AG04450 (cell line): ENCODE measurements at regions not wholly inside any gene's neighbourhood (a gene's known extent, or its start where the extent isn't known, plus 50 kb on each side); places are given as distances from the start of the nearest gene placed in this dataset.

ENCODE experiments used
- CTCF ChIA-PET: fragments of 300-600, 350-600 bp; formaldehyde crosslinking; extraction: SDS; loops from one replicate; lab custom pipeline; 2022; ENCODE audit warnings: antibody characterized with exemption, inconsistent platforms; lab: Charles Lee
- POLR2A ChIA-PET: fragments of 350-600 bp; formaldehyde crosslinking; extraction: SDS; loops from one replicate; lab custom pipeline; 2021; ENCODE audit warnings: antibody characterized with exemption, inconsistent platforms; lab: Yijun Ruan, JAX
- DNase-seq: peaks from one replicate; pipeline ENCODE4 v3.0.0-alpha.2; 2011; ENCODE audit warnings: low read depth, low spot score
- H3K27ac ChIP-seq: one replicate; pipeline ENCODE4 v1.5.1; 2012; ENCODE audit warnings: low read depth, low read length, control low read depth
- H3K27me3 ChIP-seq: one replicate; pipeline ENCODE4 v1.6.0; 2012; ENCODE audit warnings: low read length; ENCODE audit not compliant: control insufficient read depth, insufficient read depth
- H3K4me3 ChIP-seq: 2 replicates; pipeline ENCODE4 v1.5.1; 2011; ENCODE audit warnings: mild to moderate bottlenecking, low read depth, low read length, control low read depth
- H3K9me3 ChIP-seq: 2 replicates; pipeline ENCODE4 v1.5.1; 2012; ENCODE audit warnings: low read length; ENCODE audit not compliant: control insufficient read depth, insufficient read depth
- CTCF ChIP-seq: IDR thresholded peaks from 2 replicates; pipeline ENCODE4 v1.5.1; 2011; ENCODE audit warnings: low read depth, low read length, control low read depth, inconsistent platforms

GRCh38 chr18:71293322-71293721 is 1004.5 kb downstream of the SOCS6 start:
- CTCF ChIA-PET, result no interaction called here
- no peak overlapping the region for H3K4me3 ChIP-seq
- no peaks in the 10 kb centered on the region for H3K27me3 ChIP-seq
- no peaks in the 10 kb centered on the region for H3K9me3 ChIP-seq
- no peak for TF ChIP-seq CTCF
- DNase-seq, result no peak
- POLR2A ChIA-PET, result no interaction called here
- no peak overlapping the region for H3K27ac ChIP-seq

- H3K27ac ChIP-seq, result no peak overlapping the region
- ChIA-PET POLR2A (no interaction called here), CTCF (no interaction called here)
- no peak overlapping the region for H3K4me3 ChIP-seq
- TF ChIP-seq CTCF, result no peak
- no peaks in the 10 kb centered on the region; the same call in 1 of the 2 replicates for H3K9me3 ChIP-seq
- no peak for DNase-seq
- H3K27me3 ChIP-seq, result no peaks in the 10 kb centered on the region
Measured at GRCh38 chr18:71287268-71287667, 998.4 kb downstream of the SOCS6 start.

- DNase-seq, result no peak
- Histone ChIP-seq H3K27me3 (no peaks in the 10 kb centered on the region), H3K4me3 (no peak overlapping the region), H3K9me3 (no peaks in the 10 kb centered on the region), H3K27ac (no peak overlapping the region)
- ChIA-PET POLR2A (no interaction called here), CTCF (no interaction called here)
- no peak for TF ChIP-seq CTCF
Measured at GRCh38 chr18:71252351-71252865, 963.6 kb downstream of the SOCS6 start.

- no peak for TF ChIP-seq CTCF
- Histone ChIP-seq H3K27me3 (no peaks in the 10 kb centered on the region), H3K4me3 (no peak overlapping the region), H3K9me3 (no peaks in the 10 kb centered on the region), H3K27ac (no peak overlapping the region)
- ChIA-PET CTCF (no interaction called here), POLR2A (no interaction called here)
- DNase-seq, result no peak
Measured at GRCh38 chr18:71250191-71250590, 961.3 kb downstream of the SOCS6 start.

- POLR2A ChIA-PET, result no interaction called here
- H3K9me3 ChIP-seq, result no peaks in the 10 kb centered on the region
- CTCF ChIA-PET, result no interaction called here
- H3K27me3 ChIP-seq, result no peaks in the 10 kb centered on the region
- H3K27ac ChIP-seq, result no peak overlapping the region
- H3K4me3 ChIP-seq, result no peak overlapping the region
- no peak for TF ChIP-seq CTCF
- DNase-seq, result no peak
Measured at GRCh38 chr18:71249791-71250190, 960.9 kb downstream of the SOCS6 start.
